ENCODE measurements at regions not wholly inside any gene's neighbourhood (a gene's known extent, or its start where the extent isn't known, plus 50 kb on each side); places are given as distances from the start of the nearest gene placed in this dataset.

- H3K27ac Mint-ChIP-seq, result no peak overlapping the region
- H3K4me3 Mint-ChIP-seq, result no peak overlapping the region
- no peaks in the 10 kb centered on the region for H3K36me3 Mint-ChIP-seq (ENCODE audit: low read depth)
- H3K27me3 Mint-ChIP-seq (ENCODE audit: low read depth), result peaks cover 4% of the 10 kb centered on the region
- no peak for TF ChIP-seq CTCF (IDR thresholded peaks at IDR 0.05; ENCODE audit: unreplicated experiment in 3 of 3)
- H3K9me3 Mint-ChIP-seq, result peaks cover 18% of the 10 kb centered on the region
- no peaks in the 10 kb centered on the region for H3K4me1 Mint-ChIP-seq
These were observed 115.6 kb upstream of the FAM83B start for GRCh38 chr6:54730767-54731630.

- Mint-ChIP-seq H3K9me3 (peaks cover 26% of the 10 kb centered on the region), H3K36me3 (ENCODE audit: low read depth) (no peaks in the 10 kb centered on the region), H3K4me1 (no peaks in the 10 kb centered on the region), H3K27me3 (ENCODE audit: low read depth) (peaks cover 4% of the 10 kb centered on the region), H3K27ac (no peak overlapping the region), H3K4me3 (no peak overlapping the region)
- no peak for TF ChIP-seq CTCF (IDR thresholded peaks at IDR 0.05; ENCODE audit: unreplicated experiment in 3 of 3)
These were observed 109.3 kb upstream of the FAM83B start for GRCh38 chr6:54737247-54737646.

GRCh38 chr6:54747955-54748354 is 98.6 kb upstream of the FAM83B start:
- no peak overlapping the region for H3K27ac Mint-ChIP-seq
- no peak overlapping the region for H3K4me3 Mint-ChIP-seq
- no peaks in the 10 kb centered on the region for H3K4me1 Mint-ChIP-seq

GRCh38 chr6:54754406-54754805 is 92.2 kb upstream of the FAM83B start:
- Mint-ChIP-seq H3K36me3 (ENCODE audit: low read depth) (no peaks in the 10 kb centered on the region), H3K4me1 (no peaks in the 10 kb centered on the region), H3K27me3 (ENCODE audit: low read depth) (no peaks in the 10 kb centered on the region), H3K4me3 (no peak overlapping the region), H3K27ac (no peak overlapping the region), H3K9me3 (no peaks in the 10 kb centered on the region)
- no peak for TF ChIP-seq CTCF (IDR thresholded peaks at IDR 0.05; ENCODE audit: unreplicated experiment in 3 of 3)

More at GRCh38 chr6:54747955-54748354, 98.6 kb upstream of the FAM83B start:
- no peak for TF ChIP-seq CTCF (IDR thresholded peaks at IDR 0.05; ENCODE audit: unreplicated experiment in 3 of 3)
- Mint-ChIP-seq H3K36me3 (ENCODE audit: low read depth) (no peaks in the 10 kb centered on the region), H3K27me3 (ENCODE audit: low read depth) (no peaks in the 10 kb centered on the region), H3K9me3 (peaks cover 6% of the 10 kb centered on the region)

GRCh38 chr6:54758340-54758739 is 88.2 kb upstream of the FAM83B start:
- Mint-ChIP-seq H3K4me3 (no peak overlapping the region), H3K27ac (no peak overlapping the region), H3K9me3 (no peaks in the 10 kb centered on the region), H3K4me1 (no peaks in the 10 kb centered on the region), H3K36me3 (ENCODE audit: low read depth) (no peaks in the 10 kb centered on the region), H3K27me3 (ENCODE audit: low read depth) (no peaks in the 10 kb centered on the region)
- no peak for TF ChIP-seq CTCF (IDR thresholded peaks at IDR 0.05; ENCODE audit: unreplicated experiment in 3 of 3)

- no peaks in the 10 kb centered on the region for H3K9me3 Mint-ChIP-seq
- H3K27me3 Mint-ChIP-seq (ENCODE audit: low read depth), result no peaks in the 10 kb centered on the region
These were observed 78.1 kb upstream of the FAM83B start for GRCh38 chr6:54768494-54768893.

More at GRCh38 chr6:54768494-54768893, 78.1 kb upstream of the FAM83B start:
- TF ChIP-seq CTCF (IDR thresholded peaks at IDR 0.05; ENCODE audit: unreplicated experiment in 3 of 3), result no peak
- no peak overlapping the region for H3K27ac Mint-ChIP-seq
- no peaks in the 10 kb centered on the region for H3K36me3 Mint-ChIP-seq (ENCODE audit: low read depth)
- no peaks in the 10 kb centered on the region for H3K4me1 Mint-ChIP-seq
- H3K4me3 Mint-ChIP-seq, result no peak overlapping the region

All from nephron (organoid).